Gastrocnemius medialis (tissue), 4 donors: ENCODE measurements at regions not wholly inside any gene's neighbourhood (a gene's known extent, or its start where the extent isn't known, plus 50 kb on each side); places are given as distances from the start of the nearest gene placed in this dataset.

ENCODE experiments used
- ATAC-seq, 2 donors: fragments of 150-250 bp; one replicate each; pipeline ENCODE4 v1.9.1; 2016
- DNase-seq, 2 donors: peaks; one replicate each; pipeline ENCODE4 v3.0.0-alpha.2; 2019
- H3K27ac ChIP-seq, 4 donors: fragments of 200-600 bp; sonication (generic); 1 replicate in 1 of 4; 2 replicates in 3 of 4; pipeline ENCODE4 v1.5.1; 2016 to 2018; ENCODE audit warnings: mild to moderate bottlenecking in 2 of 4, moderate library complexity in 1 of 4
- H3K27me3 ChIP-seq, 3 donors: fragments of 200-600 bp; sonication (generic) in 2 of 3; 1 replicate in 1 of 3; 2 replicates in 2 of 3; pipeline versions ENCODE4 v1.5.1 to v1.6.0; 2016 to 2019; ENCODE audit warnings: mild to moderate bottlenecking in 1 of 3, moderate library complexity in 1 of 3
- H3K36me3 ChIP-seq, 2 donors: fragments of 200-600 bp; sonication (generic) in 1 of 2; one replicate each; pipeline ENCODE4 v1.5.1; 2017 to 2018
- H3K4me1 ChIP-seq, 2 donors: fragments of 200-600 bp; sonication (generic) in 1 of 2; one replicate each; pipeline ENCODE4 v1.5.1; 2016 to 2017; ENCODE audit warnings: mild to moderate bottlenecking in 2 of 2
- H3K4me3 ChIP-seq, 4 donors: fragments of 200-600 bp; sonication (generic) in 3 of 4; 1 replicate in 1 of 4; 2 replicates in 3 of 4; pipeline ENCODE4 v1.5.1; 2016 to 2019; ENCODE audit warnings: mild to moderate bottlenecking in 2 of 4
- H3K9me3 ChIP-seq, 3 donors: fragments of 200-600 bp; sonication (generic) in 2 of 3; 1 replicate in 1 of 3; 2 replicates in 2 of 3; pipeline ENCODE4 v1.5.1; 2016 to 2019
- CTCF ChIP-seq, 5 experiments: fragments of 450-650 bp in 3 of 5; fragments of 200-600 bp in 2 of 5; sonication (generic) in 2 of 5; IDR thresholded peaks in 4 of 5; conservative IDR thresholded peaks in 1 of 5; 1 replicate in 4 of 5; 2 replicates in 1 of 5; pipeline ENCODE4 v1.5.1; 2016 to 2019; ENCODE audit warnings: antibody characterized with exemption in 5 of 5, mild to moderate bottlenecking in 3 of 5, moderate library complexity in 3 of 5
- POLR2A ChIP-seq, 2 donors: fragments of 450-650 bp; IDR thresholded peaks; one replicate each; pipeline ENCODE4 v1.6.1; 2017; ENCODE audit warnings: antibody characterized with exemption in 2 of 2, mild to moderate bottlenecking in 2 of 2, moderate library complexity in 2 of 2
- in situ Hi-C, 4 donors: fragments of 200-750 bp; cut with MboI; loops; one replicate each; pipeline versions ENCODE4 v1.15.0 to v1.8.0; 2017; ENCODE audit warnings: low sequenced_read_pairs in 4 of 4
- intact Hi-C: fragments of 100-400 bp; cut with DNase I; formaldehyde crosslinking; loops from one replicate; pipeline ENCODE4 v1.15.1; 2023; ENCODE audit warnings: low total_unique reads

GRCh38 chr4:176874721-176875445, 82.2 kb upstream of the VEGFC start:
- ATAC-seq, result no peak
- no peaks in the 10 kb centered on the region for H3K27me3 ChIP-seq
- TF ChIP-seq CTCF (IDR thresholded peaks at IDR 0.05 in 4 of 5, conservative IDR thresholded peaks at IDR 0.05 in 1 of 5), result no peak
- TF ChIP-seq POLR2A (IDR thresholded peaks at IDR 0.05), result no peak
- in situ Hi-C loops (no loop called here), intact Hi-C loops (no loop called here)
- no peak for DNase-seq
- H3K9me3 ChIP-seq, result no peaks in the 10 kb centered on the region
- H3K4me3 ChIP-seq, result no peak overlapping the region
- no peaks in the 10 kb centered on the region for H3K4me1 ChIP-seq
- no peaks in the 10 kb centered on the region for H3K36me3 ChIP-seq
- H3K27ac ChIP-seq, result no peak overlapping the region

- H3K9me3 ChIP-seq, result no peaks in the 10 kb centered on the region
Measured at GRCh38 chr4:176875446-176875930, 82.8 kb upstream of the VEGFC start.

GRCh38 chr4:176879380-176880116, 86.8 kb upstream of the VEGFC start:
- in situ Hi-C loops, result no loop called here
- no peaks in the 10 kb centered on the region for H3K27me3 ChIP-seq
- H3K36me3 ChIP-seq, result no peaks in the 10 kb centered on the region
- no peak for DNase-seq
- no peak for ATAC-seq
- H3K4me1 ChIP-seq, result no peaks in the 10 kb centered on the region
- H3K9me3 ChIP-seq, result no peaks in the 10 kb centered on the region
- no peak overlapping the region for H3K27ac ChIP-seq
- no peak for TF ChIP-seq POLR2A (IDR thresholded peaks at IDR 0.05)
- no peak for TF ChIP-seq CTCF (IDR thresholded peaks at IDR 0.05 in 4 of 5, conservative IDR thresholded peaks at IDR 0.05 in 1 of 5)
- intact Hi-C loops, result no loop called here
- no peak overlapping the region for H3K4me3 ChIP-seq

More at GRCh38 chr4:176875446-176875930, 82.8 kb upstream of the VEGFC start:
- Histone ChIP-seq H3K27ac (no peak overlapping the region), H3K27me3 (no peaks in the 10 kb centered on the region), H3K4me3 (no peak overlapping the region), H3K36me3 (no peaks in the 10 kb centered on the region), H3K4me1 (no peaks in the 10 kb centered on the region)
- intact Hi-C loops (no loop called here), in situ Hi-C loops (no loop called here)
- no peak for TF ChIP-seq POLR2A (IDR thresholded peaks at IDR 0.05)
- TF ChIP-seq CTCF (IDR thresholded peaks at IDR 0.05 in 4 of 5, conservative IDR thresholded peaks at IDR 0.05 in 1 of 5), result no peak
- DNase-seq (no peak), ATAC-seq (no peak)

- DNase-seq, result no peak
- no peak overlapping the region for H3K4me3 ChIP-seq
- ATAC-seq, result no peak
- intact Hi-C loops (no loop called here), in situ Hi-C loops (no loop called here)
- H3K27ac ChIP-seq, result no peak overlapping the region
- no peaks in the 10 kb centered on the region for H3K4me1 ChIP-seq
- no peak for TF ChIP-seq POLR2A (IDR thresholded peaks at IDR 0.05)
- no peaks in the 10 kb centered on the region for H3K27me3 ChIP-seq
- H3K36me3 ChIP-seq, result no peaks in the 10 kb centered on the region
- H3K9me3 ChIP-seq, result no peaks in the 10 kb centered on the region
Measured at GRCh38 chr4:176882206-176882605, 89.5 kb upstream of the VEGFC start.

- intact Hi-C loops, result no loop called here
- in situ Hi-C loops, result no loop called here
- ATAC-seq (no peak), DNase-seq (no peak)
- Histone ChIP-seq H3K27me3 (no peaks in the 10 kb centered on the region), H3K4me3 (no peak overlapping the region), H3K9me3 (no peaks in the 10 kb centered on the region), H3K4me1 (no peaks in the 10 kb centered on the region), H3K36me3 (no peaks in the 10 kb centered on the region), H3K27ac (no peak overlapping the region)
- TF ChIP-seq CTCF (IDR thresholded peaks at IDR 0.05 in 4 of 5, conservative IDR thresholded peaks at IDR 0.05 in 1 of 5), result no peak
- TF ChIP-seq POLR2A (IDR thresholded peaks at IDR 0.05), result no peak
Measured at GRCh38 chr4:176883108-176883550, 90.4 kb upstream of the VEGFC start.
